Caco-2 (cell line): ENCODE measurements at regions not wholly inside any gene's neighbourhood (a gene's known extent, or its start where the extent isn't known, plus 50 kb on each side); places are given as distances from the start of the nearest gene placed in this dataset.

Experiments used
- BruUV-seq: library from RNA; stranded (reverse); fragments of 400-500 nt; replicated peaks from 2 replicates; lab custom pipeline; 2021; lab: Mats Ljungman, UMichigan
- CTCF ChIA-PET: fragments of 300-600 bp; sonication (Branson Sonifier 250); formaldehyde crosslinking; loops from one replicate; lab custom pipeline; 2022; ENCODE audit warnings: antibody characterized with exemption; lab: Charles Lee
- POLR2A ChIA-PET: fragments of 300-600 bp; sonication (Branson Sonifier 250); formaldehyde crosslinking; loops from one replicate; lab custom pipeline; 2022; ENCODE audit warnings: antibody characterized with exemption; lab: Charles Lee
- DNase-seq, 2 experiments: peaks; one replicate each; pipeline versions ENCODE4 v3.0.0 to v3.0.0-alpha.2; 2020 to 2022
- H3K27me3 ChIP-seq: replicated peaks from 2 replicates; pipeline ENCODE4 v1.6.0; 2011; ENCODE audit warnings: low read length; ENCODE audit not compliant: control insufficient read depth, insufficient read depth
- H3K36me3 ChIP-seq: 2 replicates; pipeline ENCODE4 v1.5.1; 2011; ENCODE audit warnings: low read length; ENCODE audit not compliant: control insufficient read depth, insufficient read depth
- H3K4me1 ChIP-seq: fragments of 250-450 bp; sonication (Bioruptor Pico); 2 replicates; pipeline ENCODE4 v1.5.1; 2020; ENCODE audit warnings: mild to moderate bottlenecking
- H3K4me3 ChIP-seq: 2 replicates; pipeline ENCODE4 v1.5.1; 2011; ENCODE audit warnings: low read depth, mild to moderate bottlenecking, control low read depth, low read length
- H3K9me3 ChIP-seq: fragments of 250-450 bp; sonication (Bioruptor Pico); 2 replicates; pipeline ENCODE4 v1.5.1; 2020; ENCODE audit warnings: mild to moderate bottlenecking, moderate library complexity
- H3K27ac Mint-ChIP-seq: one replicate; pipeline ENCODE4 v1.8.0; 2022; ENCODE audit warnings: mixed read lengths; ENCODE audit not compliant: unreplicated experiment
- H3K27me3 Mint-ChIP-seq: one replicate; pipeline ENCODE4 v1.8.0; 2022; ENCODE audit warnings: mixed read lengths; ENCODE audit not compliant: insufficient read depth, unreplicated experiment
- H3K36me3 Mint-ChIP-seq: one replicate; pipeline ENCODE4 v1.8.0; 2022; ENCODE audit warnings: mild to moderate bottlenecking, mixed read lengths; ENCODE audit not compliant: insufficient read depth, unreplicated experiment
- H3K4me1 Mint-ChIP-seq: one replicate; pipeline ENCODE4 v1.8.0; 2022; ENCODE audit warnings: low read depth, mixed read lengths; ENCODE audit not compliant: unreplicated experiment
- H3K4me3 Mint-ChIP-seq: one replicate; pipeline ENCODE4 v1.8.0; 2022; ENCODE audit warnings: mild to moderate bottlenecking, moderate library complexity, mixed read lengths; ENCODE audit not compliant: unreplicated experiment
- H3K9me3 Mint-ChIP-seq: one replicate; pipeline ENCODE4 v1.8.0; 2022; ENCODE audit warnings: mixed read lengths; ENCODE audit not compliant: unreplicated experiment
- intact Hi-C: fragments of 100-400 bp; cut with micrococcal nuclease; formaldehyde crosslinking; loops from one replicate; pipeline ENCODE4 v1.10.0; 2022; ENCODE audit not compliant: unreplicated experiment
- TF ChIP-seq, protein P1 (sequence below), 2 experiments: fragments of 200-600 bp in 1 of 2; IDR thresholded peaks; 1 replicate in 1 of 2; 2 replicates in 1 of 2; pipeline versions ENCODE4 v1.5.1 to v1.8.0; 2011 to 2022; ENCODE audit warnings: antibody characterized with exemption in 1 of 2, control low read depth in 1 of 2, inconsistent platforms in 1 of 2, low read depth in 1 of 2, low read length in 1 of 2, mild to moderate bottlenecking in 1 of 2, moderate library complexity in 1 of 2; ENCODE audit not compliant: insufficient read depth in 1 of 2, severe bottlenecking in 1 of 2, unreplicated experiment in 1 of 2

DNA sequence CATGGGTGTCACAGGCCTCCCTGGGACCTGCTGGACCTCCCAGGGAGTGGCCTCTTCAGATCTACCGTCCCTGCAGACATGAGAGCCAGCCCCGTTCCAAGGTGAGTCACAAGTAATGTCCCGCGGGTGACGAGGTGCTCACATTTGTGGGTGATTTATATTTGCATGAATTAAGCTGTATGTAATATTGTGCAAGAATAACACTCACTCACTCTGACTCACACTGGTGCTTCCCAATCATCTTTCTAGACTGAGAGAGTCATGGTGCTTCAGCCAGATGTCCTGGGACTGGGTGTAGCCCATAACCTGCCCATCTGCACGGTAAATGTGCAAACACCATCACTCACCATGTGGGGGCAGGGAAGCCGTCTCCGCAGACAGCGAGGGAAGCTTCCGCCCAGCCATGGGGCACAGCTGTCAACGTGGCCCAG is 347.5 kb upstream of the SALL3 start:
- ChIA-PET CTCF (no interaction called here), POLR2A (no interaction called here)
- no TSS peak for BruUV-seq
- Histone ChIP-seq H3K4me1 (no peaks in the 10 kb centered on the region), H3K9me3 (no peaks in the 10 kb centered on the region), H3K36me3 (no peaks in the 10 kb centered on the region), H3K27me3 (no peaks in the 10 kb centered on the region), H3K4me3 (no peak overlapping the region)
- intact Hi-C loops = no loop called here
- no peak overlapping the region for H3K4me3 Mint-ChIP-seq
- no peak overlapping the region for H3K27ac Mint-ChIP-seq
- no peaks in the 10 kb centered on the region for H3K4me1 Mint-ChIP-seq
- H3K9me3 Mint-ChIP-seq = peaks cover 16% of the 10 kb centered on the region
- no peak for DNase-seq
- TF ChIP-seq, protein P1, sequence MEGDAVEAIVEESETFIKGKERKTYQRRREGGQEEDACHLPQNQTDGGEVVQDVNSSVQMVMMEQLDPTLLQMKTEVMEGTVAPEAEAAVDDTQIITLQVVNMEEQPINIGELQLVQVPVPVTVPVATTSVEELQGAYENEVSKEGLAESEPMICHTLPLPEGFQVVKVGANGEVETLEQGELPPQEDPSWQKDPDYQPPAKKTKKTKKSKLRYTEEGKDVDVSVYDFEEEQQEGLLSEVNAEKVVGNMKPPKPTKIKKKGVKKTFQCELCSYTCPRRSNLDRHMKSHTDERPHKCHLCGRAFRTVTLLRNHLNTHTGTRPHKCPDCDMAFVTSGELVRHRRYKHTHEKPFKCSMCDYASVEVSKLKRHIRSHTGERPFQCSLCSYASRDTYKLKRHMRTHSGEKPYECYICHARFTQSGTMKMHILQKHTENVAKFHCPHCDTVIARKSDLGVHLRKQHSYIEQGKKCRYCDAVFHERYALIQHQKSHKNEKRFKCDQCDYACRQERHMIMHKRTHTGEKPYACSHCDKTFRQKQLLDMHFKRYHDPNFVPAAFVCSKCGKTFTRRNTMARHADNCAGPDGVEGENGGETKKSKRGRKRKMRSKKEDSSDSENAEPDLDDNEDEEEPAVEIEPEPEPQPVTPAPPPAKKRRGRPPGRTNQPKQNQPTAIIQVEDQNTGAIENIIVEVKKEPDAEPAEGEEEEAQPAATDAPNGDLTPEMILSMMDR (IDR thresholded peaks at IDR 0.05; ENCODE audit: insufficient read depth in 1 of 2, low read depth in 1 of 2, low read length in 1 of 2, severe bottlenecking in 1 of 2, unreplicated experiment in 1 of 2) = no peak
- peaks cover 6% of the 10 kb centered on the region for H3K36me3 Mint-ChIP-seq
- no peaks in the 10 kb centered on the region for H3K27me3 Mint-ChIP-seq

DNA sequence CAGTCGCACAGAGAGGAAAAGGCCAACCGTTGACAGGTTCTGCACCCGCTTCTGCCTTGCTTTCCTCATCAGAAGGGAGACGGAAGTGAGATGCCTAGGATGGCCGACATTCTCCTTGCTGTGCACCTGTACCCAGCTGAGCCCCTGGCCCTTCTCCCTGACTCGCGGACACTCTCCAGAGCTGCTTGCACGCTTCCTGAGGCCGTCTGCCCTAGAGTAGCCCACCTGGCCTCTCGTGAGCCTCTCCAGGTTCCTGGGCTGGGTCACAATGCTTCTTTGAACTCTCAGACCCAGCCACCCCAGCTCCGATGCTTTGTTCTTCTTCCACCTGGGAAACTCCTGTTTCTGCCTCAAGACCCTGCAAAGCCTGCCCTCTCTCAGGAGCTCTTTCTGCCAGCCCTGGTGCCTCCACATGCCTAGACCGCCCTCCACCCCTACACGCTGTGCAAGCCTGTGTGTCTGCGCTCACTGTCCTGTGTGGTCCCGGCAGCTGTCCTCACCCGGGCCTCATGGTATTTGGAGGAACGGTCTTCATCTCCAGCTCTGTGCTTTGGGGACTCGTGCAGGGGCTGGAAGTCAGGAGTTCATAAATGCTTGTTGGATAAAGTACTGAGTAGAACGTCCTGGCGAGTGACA is 345.4 kb upstream of the SALL3 start:
- no peaks in the 10 kb centered on the region for H3K4me1 ChIP-seq
- Mint-ChIP-seq H3K27me3 (no peaks in the 10 kb centered on the region), H3K27ac (no peak overlapping the region), H3K4me3 (no peak overlapping the region), H3K4me1 (no peaks in the 10 kb centered on the region), H3K9me3 (peaks cover 16% of the 10 kb centered on the region), H3K36me3 (peaks cover 6% of the 10 kb centered on the region)
- H3K4me3 ChIP-seq = no peak overlapping the region
- TF ChIP-seq, protein P1 (IDR thresholded peaks at IDR 0.05; ENCODE audit: insufficient read depth in 1 of 2, low read depth in 1 of 2, low read length in 1 of 2, severe bottlenecking in 1 of 2, unreplicated experiment in 1 of 2) = no peak
- ChIA-PET CTCF (no interaction called here), POLR2A (no interaction called here)
- intact Hi-C loops = no loop called here
- no peaks in the 10 kb centered on the region for H3K36me3 ChIP-seq
- no peaks in the 10 kb centered on the region for H3K9me3 ChIP-seq
- no TSS peak for BruUV-seq
- H3K27me3 ChIP-seq = no peaks in the 10 kb centered on the region
- no peak for DNase-seq

DNA sequence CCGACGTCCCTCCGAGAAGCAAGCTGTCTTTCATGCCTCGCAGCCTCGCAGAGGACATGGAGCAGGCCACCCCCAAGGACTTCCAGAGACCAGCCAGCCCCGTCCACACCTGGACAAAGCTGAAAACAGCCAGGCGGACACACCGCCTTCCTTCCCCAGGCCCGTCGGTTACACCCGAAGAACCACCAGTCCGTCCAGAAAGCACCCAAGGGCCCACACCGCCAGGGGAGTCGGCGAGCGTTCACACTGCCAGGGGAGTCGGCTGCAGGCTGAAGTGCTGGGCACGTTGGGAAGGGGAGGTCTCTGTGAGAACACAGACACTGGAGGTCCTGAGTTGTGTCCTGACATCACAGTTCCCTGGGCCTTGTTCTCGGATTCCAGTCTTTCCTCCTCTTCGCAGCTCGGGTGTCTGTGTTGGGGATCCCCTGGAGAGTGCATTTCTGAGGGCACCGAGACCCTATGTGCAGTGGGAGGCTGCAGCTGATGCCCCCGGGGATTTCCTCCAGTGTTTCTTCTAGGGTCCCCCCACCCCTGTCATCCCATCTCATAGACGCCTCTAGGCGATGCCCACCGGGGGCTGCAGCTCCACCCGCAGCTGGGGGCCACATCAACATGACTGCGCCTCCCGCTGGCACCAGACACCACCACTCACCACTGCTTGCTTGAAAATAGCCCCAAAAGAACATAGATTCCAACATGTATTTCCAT is 344.4 kb upstream of the SALL3 start:
- POLR2A ChIA-PET = no interaction called here
- no peaks in the 10 kb centered on the region for H3K27me3 ChIP-seq
- CTCF ChIA-PET = no interaction called here
- peaks cover 6% of the 10 kb centered on the region for H3K36me3 Mint-ChIP-seq
- peaks cover 16% of the 10 kb centered on the region for H3K9me3 Mint-ChIP-seq
- H3K4me3 Mint-ChIP-seq = no peak overlapping the region
- no TSS peak for BruUV-seq
- no peak for DNase-seq
- no peaks in the 10 kb centered on the region for H3K36me3 ChIP-seq
- intact Hi-C loops = no loop called here
- H3K4me1 Mint-ChIP-seq = no peaks in the 10 kb centered on the region
- no peaks in the 10 kb centered on the region for H3K4me1 ChIP-seq
- TF ChIP-seq, protein P1 (IDR thresholded peaks at IDR 0.05; ENCODE audit: insufficient read depth in 1 of 2, low read depth in 1 of 2, low read length in 1 of 2, severe bottlenecking in 1 of 2, unreplicated experiment in 1 of 2) = no peak
- no peak overlapping the region for H3K4me3 ChIP-seq
- H3K27me3 Mint-ChIP-seq = no peaks in the 10 kb centered on the region
- no peak overlapping the region for H3K27ac Mint-ChIP-seq
- no peaks in the 10 kb centered on the region for H3K9me3 ChIP-seq
